GM12875 (cell line): ENCODE measurements at regions not wholly inside any gene's neighbourhood (a gene's known extent, or its start where the extent isn't known, plus 50 kb on each side); places are given as distances from the start of the nearest gene placed in this dataset.

Experiments used
- H3K4me3 ChIP-seq: one replicate; pipeline ENCODE4 v1.5.1; 2011; ENCODE audit warnings: low read depth, low read length, control low read depth
- TF ChIP-seq, protein P1 (sequence below): IDR thresholded peaks from 2 replicates; pipeline ENCODE4 v1.5.1; 2011; ENCODE audit warnings: low read depth, mild to moderate bottlenecking, control low read depth, inconsistent platforms, low read length, moderate library complexity, borderline replicate concordance; ENCODE audit not compliant: insufficient read depth

DNA sequence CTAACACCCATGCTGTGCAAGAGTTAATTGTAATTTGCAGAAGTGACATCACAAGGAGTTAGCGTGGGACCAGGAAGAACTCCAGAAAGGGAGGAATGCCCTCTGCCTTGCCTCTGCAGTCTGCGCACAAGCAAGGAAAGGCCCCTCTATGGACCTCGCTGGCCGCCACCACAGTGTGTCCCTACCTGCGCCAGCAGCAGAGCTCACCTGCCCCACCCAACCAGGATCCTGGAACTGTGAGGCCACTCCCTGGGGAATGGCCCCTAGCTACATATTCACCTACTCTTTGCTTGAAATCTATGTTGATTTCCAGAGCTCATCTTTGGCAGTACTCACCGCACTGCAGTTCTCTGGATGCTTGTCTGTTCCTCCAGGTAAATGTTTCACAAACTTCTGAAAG is 72.0 kb upstream of the MTNR1B start:
- TF ChIP-seq, protein P1, sequence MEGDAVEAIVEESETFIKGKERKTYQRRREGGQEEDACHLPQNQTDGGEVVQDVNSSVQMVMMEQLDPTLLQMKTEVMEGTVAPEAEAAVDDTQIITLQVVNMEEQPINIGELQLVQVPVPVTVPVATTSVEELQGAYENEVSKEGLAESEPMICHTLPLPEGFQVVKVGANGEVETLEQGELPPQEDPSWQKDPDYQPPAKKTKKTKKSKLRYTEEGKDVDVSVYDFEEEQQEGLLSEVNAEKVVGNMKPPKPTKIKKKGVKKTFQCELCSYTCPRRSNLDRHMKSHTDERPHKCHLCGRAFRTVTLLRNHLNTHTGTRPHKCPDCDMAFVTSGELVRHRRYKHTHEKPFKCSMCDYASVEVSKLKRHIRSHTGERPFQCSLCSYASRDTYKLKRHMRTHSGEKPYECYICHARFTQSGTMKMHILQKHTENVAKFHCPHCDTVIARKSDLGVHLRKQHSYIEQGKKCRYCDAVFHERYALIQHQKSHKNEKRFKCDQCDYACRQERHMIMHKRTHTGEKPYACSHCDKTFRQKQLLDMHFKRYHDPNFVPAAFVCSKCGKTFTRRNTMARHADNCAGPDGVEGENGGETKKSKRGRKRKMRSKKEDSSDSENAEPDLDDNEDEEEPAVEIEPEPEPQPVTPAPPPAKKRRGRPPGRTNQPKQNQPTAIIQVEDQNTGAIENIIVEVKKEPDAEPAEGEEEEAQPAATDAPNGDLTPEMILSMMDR: no peak
- H3K4me3 ChIP-seq: no peak overlapping the region

DNA sequence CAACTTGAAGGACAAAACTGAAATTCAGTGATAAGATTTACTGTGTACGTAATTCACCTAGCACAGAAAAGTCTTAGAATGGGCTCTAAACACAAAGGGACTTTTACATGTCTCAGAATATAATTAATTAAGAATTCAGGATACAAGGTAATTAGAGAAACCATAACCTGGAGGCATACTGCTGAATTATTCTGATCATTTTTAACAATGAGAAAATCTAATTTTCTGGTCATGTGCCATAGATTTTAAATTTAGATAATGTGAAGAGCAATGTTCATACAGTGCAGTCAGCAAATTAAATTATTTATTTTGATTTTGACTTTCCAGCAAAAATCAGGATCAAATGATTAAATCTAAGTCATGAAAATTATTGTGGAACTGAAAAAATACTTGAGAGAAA is 67.0 kb upstream of the MTNR1B start:
- TF ChIP-seq, protein P1: no peak
- no peak overlapping the region for H3K4me3 ChIP-seq

DNA sequence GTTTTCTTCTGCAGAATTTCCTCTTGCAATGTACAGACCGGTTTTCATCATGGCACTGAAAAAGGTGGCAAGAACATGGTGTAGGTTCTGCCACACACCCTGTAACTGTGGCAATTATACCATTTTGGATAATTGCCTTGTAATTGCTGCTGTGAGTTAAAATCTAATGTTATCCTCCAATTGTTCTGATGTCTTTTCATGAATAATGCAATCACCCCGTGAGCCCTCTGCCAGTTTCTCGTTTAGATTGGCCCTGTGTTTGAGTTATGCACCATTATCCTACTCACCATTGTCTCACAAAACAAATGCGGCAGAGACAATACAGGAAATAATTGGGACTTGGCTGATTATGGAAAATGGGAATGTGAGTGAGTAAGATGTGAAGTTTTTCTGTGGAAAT is 61.8 kb upstream of the MTNR1B start:
- H3K4me3 ChIP-seq: no peak overlapping the region
- TF ChIP-seq, protein P1: no peak

DNA sequence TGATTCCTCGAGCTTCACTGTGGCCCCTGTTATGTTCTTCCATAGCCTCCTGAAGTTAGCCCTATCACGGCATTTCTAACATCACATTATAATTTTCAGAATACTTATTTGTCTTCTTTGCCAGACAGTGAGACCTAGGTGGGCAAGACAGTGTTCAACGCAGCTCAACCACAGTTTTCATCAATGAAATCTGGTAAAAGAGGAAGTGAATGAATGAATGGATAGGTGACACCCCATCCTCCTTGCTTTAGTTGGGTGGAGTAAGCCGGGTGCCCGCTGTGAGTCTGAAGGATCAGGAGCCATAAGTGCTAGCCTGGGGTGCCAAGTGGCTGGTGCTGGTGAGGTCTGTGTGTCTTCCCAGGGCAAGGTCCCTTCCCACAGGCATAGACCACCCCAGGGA is 60.2 kb upstream of the MTNR1B start:
- no peak overlapping the region for H3K4me3 ChIP-seq
- TF ChIP-seq, protein P1: no peak

DNA sequence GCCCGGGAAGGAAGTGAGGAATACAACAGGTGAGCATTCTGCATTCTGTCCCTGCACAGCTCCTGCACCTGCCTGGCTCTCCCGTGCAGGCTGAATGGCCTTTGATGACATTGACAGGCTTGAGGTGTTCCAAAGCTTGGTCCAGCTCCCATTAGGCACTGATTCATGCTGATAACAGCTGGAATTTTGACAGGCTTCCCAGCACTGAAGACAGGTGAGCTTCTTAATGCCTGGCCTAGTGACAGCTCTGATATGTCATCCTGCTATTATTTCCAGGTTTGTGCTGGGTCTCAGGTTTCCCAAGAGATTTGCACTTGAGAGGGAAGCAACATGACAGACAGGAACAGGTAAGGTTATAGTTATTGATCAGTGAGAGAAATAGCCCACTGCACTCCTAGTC is 58.0 kb upstream of the MTNR1B start:
- TF ChIP-seq, protein P1: no peak
- no peak overlapping the region for H3K4me3 ChIP-seq

DNA sequence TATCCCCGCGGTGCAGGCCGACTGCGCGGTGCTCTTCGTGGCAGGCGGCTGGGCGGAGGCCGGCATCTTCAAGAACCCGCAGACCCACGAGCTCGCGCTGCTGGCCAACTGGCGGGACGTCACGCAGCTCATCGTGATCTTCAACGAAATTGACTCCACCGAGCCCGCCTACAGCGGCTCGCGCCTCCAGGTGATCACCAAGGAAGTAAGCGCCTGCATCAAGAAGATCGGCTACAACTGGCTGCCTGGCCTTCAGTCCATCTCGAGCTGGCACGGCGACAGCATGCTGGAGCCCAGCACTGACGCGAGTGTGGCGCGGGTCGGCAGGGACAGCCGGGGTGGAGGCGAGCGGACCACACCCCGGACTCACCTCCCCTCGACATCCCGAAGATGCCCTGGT is 53.9 kb upstream of the MTNR1B start:
- TF ChIP-seq, protein P1: no peak

DNA sequence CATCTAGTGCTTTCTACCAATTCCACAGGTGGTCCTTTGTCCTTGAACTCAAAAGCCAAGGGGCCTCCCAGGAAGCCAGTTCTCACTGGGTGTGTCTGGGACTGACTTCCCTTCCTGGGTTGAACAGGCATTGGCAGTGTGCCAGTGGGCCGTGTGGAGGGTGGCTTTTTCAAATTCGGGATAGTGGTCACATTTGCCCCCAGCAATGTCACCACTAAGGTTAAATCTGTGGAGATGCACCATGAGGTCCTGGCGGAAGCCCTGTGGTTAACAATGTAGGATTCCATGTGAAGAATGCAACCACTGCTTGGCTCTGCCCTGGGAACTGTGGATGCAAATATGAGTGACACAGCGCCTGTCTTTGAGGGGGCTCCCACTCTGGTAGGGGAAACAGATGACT is 53.2 kb upstream of the MTNR1B start:
- no peak overlapping the region for H3K4me3 ChIP-seq
- TF ChIP-seq, protein P1: no peak

More for the DNA sequence above, 53.9 kb upstream of the MTNR1B start:
- H3K4me3 ChIP-seq: no peak overlapping the region
